DOHH2 (cell line): ENCODE measurements at regions not wholly inside any gene's neighbourhood (a gene's known extent, or its start where the extent isn't known, plus 50 kb on each side); places are given as distances from the start of the nearest gene placed in this dataset.

ENCODE experiments used
- H3F3A ChIP-seq: fragments of 200-600 bp; sonication (generic), shearing (Covaris generic); 2 replicates; pipeline ENCODE4 v1.6.0; 2016; ENCODE audit warnings: antibody characterized with exemption, mild to moderate bottlenecking; ENCODE audit not compliant: control insufficient read depth, insufficient read depth
- H3K27ac ChIP-seq: fragments of 200-600 bp; sonication (generic); 2 replicates; pipeline ENCODE4 v1.5.1; 2014; ENCODE audit warnings: low read depth, mild to moderate bottlenecking, low read length, moderate library complexity
- H3K27me3 ChIP-seq: fragments of 200-600 bp; sonication (generic); 2 replicates; pipeline ENCODE4 v1.6.1; 2014; ENCODE audit warnings: mild to moderate bottlenecking, low read length, mixed read lengths; ENCODE audit not compliant: control insufficient read depth
- H3K36me3 ChIP-seq: fragments of 200-600 bp; sonication (generic); 2 replicates; pipeline ENCODE4 v1.6.1; 2014; ENCODE audit warnings: mild to moderate bottlenecking, low read length, moderate library complexity, mixed read lengths; ENCODE audit not compliant: control insufficient read depth
- H3K4me1 ChIP-seq: fragments of 200-600 bp; sonication (generic); 2 replicates; pipeline ENCODE4 v1.6.1; 2014; ENCODE audit warnings: mild to moderate bottlenecking, low read length, mixed read lengths; ENCODE audit not compliant: control insufficient read depth
- H3K4me2 ChIP-seq: fragments of 200-600 bp; sonication (generic); 2 replicates; pipeline ENCODE4 v1.6.0; 2014; ENCODE audit warnings: mild to moderate bottlenecking, low read length, moderate library complexity
- H3K4me3 ChIP-seq: fragments of 200-600 bp; sonication (generic); 2 replicates; pipeline ENCODE4 v1.5.1; 2014; ENCODE audit warnings: mild to moderate bottlenecking, low read length, mixed read lengths
- H3K79me2 ChIP-seq: fragments of 200-600 bp; sonication (generic); 2 replicates; pipeline ENCODE4 v1.6.1; 2014; ENCODE audit warnings: mild to moderate bottlenecking, low read length, mixed read lengths; ENCODE audit not compliant: control insufficient read depth
- H3K9me2 ChIP-seq: fragments of 200-600 bp; sonication (generic); replicated peaks from 2 replicates; pipeline ENCODE4 v1.6.1; 2014; ENCODE audit warnings: mild to moderate bottlenecking, low read length, mixed read lengths; ENCODE audit not compliant: control insufficient read depth
- H3K9me3 ChIP-seq: fragments of 200-600 bp; sonication (generic); 2 replicates; pipeline ENCODE4 v1.6.1; 2014; ENCODE audit warnings: antibody characterized with exemption, low read length, mixed read lengths; ENCODE audit not compliant: control insufficient read depth, insufficient read depth
- H4K20me1 ChIP-seq: fragments of 200-600 bp; sonication (generic); 2 replicates; pipeline ENCODE4 v1.6.0; 2014; ENCODE audit warnings: low read depth, mild to moderate bottlenecking, antibody characterized with exemption, low read length, moderate library complexity; ENCODE audit not compliant: control insufficient read depth, insufficient read depth
- EZH2phosphoT487 ChIP-seq: fragments of 200-600 bp; sonication (generic); IDR thresholded peaks from 2 replicates; pipeline ENCODE4 v1.6.1; 2017; ENCODE audit warnings: borderline replicate concordance, mild to moderate bottlenecking, antibody characterized with exemption, low read length, moderate library complexity, mixed read lengths
- TF ChIP-seq, protein P1 (sequence below): fragments of 200-600 bp; sonication (generic); IDR thresholded peaks from one replicate; pipeline ENCODE4 v1.5.1; 2014; ENCODE audit warnings: antibody characterized with exemption, mild to moderate bottlenecking, low read depth, low read length; ENCODE audit not compliant: poor library complexity, severe bottlenecking

DNA sequence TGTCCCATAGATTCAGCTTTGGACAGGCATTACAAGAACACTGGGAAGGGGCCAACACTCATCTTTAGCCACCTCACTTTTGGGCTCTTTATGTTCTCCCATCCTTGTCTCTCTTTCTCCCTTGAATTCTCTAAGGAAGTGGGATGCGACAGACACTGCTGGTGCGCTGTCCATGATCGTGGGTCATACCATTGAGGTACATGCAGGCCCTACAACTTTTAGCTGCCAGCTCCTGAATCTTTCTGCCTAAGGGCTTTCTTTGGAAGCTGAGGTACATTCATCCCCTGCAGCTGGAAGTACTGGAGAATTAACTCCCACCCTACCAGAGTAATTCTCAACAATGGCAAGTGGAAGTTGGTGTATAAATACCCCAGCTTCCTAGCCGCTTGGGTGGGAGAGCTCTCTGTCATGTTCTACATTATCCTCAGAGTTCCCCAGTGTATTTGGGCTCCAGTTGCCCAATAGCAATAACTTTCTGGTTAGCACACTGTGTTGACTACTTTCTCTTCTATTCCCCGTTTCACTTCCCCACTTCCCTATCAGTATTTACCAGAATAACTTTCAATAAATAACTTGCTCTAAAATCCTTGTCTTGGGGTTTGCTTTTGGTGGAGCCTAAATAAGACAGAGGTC lies 75.6 kb upstream of the ADRA1D start:
- H3K4me3 ChIP-seq: no peak overlapping the region
- no peaks in the 10 kb centered on the region for H3K36me3 ChIP-seq
- H3K79me2 ChIP-seq: no peaks in the 10 kb centered on the region
- no peaks in the 10 kb centered on the region for H3K4me1 ChIP-seq
- H3K9me3 ChIP-seq: no peaks in the 10 kb centered on the region
- no peak for TF ChIP-seq EZH2phosphoT487
- TF ChIP-seq, protein P1, sequence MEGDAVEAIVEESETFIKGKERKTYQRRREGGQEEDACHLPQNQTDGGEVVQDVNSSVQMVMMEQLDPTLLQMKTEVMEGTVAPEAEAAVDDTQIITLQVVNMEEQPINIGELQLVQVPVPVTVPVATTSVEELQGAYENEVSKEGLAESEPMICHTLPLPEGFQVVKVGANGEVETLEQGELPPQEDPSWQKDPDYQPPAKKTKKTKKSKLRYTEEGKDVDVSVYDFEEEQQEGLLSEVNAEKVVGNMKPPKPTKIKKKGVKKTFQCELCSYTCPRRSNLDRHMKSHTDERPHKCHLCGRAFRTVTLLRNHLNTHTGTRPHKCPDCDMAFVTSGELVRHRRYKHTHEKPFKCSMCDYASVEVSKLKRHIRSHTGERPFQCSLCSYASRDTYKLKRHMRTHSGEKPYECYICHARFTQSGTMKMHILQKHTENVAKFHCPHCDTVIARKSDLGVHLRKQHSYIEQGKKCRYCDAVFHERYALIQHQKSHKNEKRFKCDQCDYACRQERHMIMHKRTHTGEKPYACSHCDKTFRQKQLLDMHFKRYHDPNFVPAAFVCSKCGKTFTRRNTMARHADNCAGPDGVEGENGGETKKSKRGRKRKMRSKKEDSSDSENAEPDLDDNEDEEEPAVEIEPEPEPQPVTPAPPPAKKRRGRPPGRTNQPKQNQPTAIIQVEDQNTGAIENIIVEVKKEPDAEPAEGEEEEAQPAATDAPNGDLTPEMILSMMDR: no peak
- H3K9me2 ChIP-seq: no peaks in the 10 kb centered on the region
- no peaks in the 10 kb centered on the region for H3F3A ChIP-seq
- no peaks in the 10 kb centered on the region for H4K20me1 ChIP-seq
- no peak overlapping the region for H3K27ac ChIP-seq
- H3K4me2 ChIP-seq: no peak overlapping the region
- H3K27me3 ChIP-seq: peaks cover 6% of the 10 kb centered on the region; the same call in 1 of the 2 replicates

GRCh38 chr20:4322499-4322898 lies 73.4 kb upstream of the ADRA1D start:
- no peaks in the 10 kb centered on the region for H3K36me3 ChIP-seq
- no peaks in the 10 kb centered on the region for H3K9me3 ChIP-seq
- no peaks in the 10 kb centered on the region for H3K79me2 ChIP-seq
- no peaks in the 10 kb centered on the region for H3K4me1 ChIP-seq
- no peaks in the 10 kb centered on the region for H4K20me1 ChIP-seq
- TF ChIP-seq, protein P1: no peak
- no peak for TF ChIP-seq EZH2phosphoT487
- no peaks in the 10 kb centered on the region for H3F3A ChIP-seq
- H3K4me3 ChIP-seq: no peak overlapping the region
- H3K27me3 ChIP-seq: peaks cover 6% of the 10 kb centered on the region; the same call in 1 of the 2 replicates
- no peak overlapping the region for H3K4me2 ChIP-seq
- H3K9me2 ChIP-seq: no peaks in the 10 kb centered on the region; the same call in 1 of the 2 replicates
- H3K27ac ChIP-seq: no peak overlapping the region

- Histone ChIP-seq H3K36me3 (no peaks in the 10 kb centered on the region), H3K4me1 (no peaks in the 10 kb centered on the region), H3K4me2 (no peak overlapping the region), H4K20me1 (no peaks in the 10 kb centered on the region), H3K27me3 (peaks cover 2% of the 10 kb centered on the region; the same call in 1 of the 2 replicates), H3K27ac (no peak overlapping the region), H3K9me2 (no peaks in the 10 kb centered on the region; the same call in 1 of the 2 replicates), H3K4me3 (no peak overlapping the region), H3K79me2 (no peaks in the 10 kb centered on the region), H3K9me3 (no peaks in the 10 kb centered on the region), H3F3A (no peaks in the 10 kb centered on the region)
- TF ChIP-seq, protein P1: no peak
- no peak for TF ChIP-seq EZH2phosphoT487
Observed at GRCh38 chr20:4320291-4320690, 71.2 kb upstream of the ADRA1D start.
